HCT116 (cell line): ENCODE measurements at regions not wholly inside any gene's neighbourhood (a gene's known extent, or its start where the extent isn't known, plus 50 kb on each side); places are given as distances from the start of the nearest gene placed in this dataset.

ENCODE experiments used
- ATAC-seq: fragments of 200-7000 bp; cut with Tn5 transposase; 2 replicates; pipeline ENCODE4 v1.9.1; 2020; ENCODE audit warnings: mild to moderate bottlenecking, moderate library complexity
- BruUV-seq: library from RNA; stranded (reverse); fragments of 400-500 nt; replicated peaks from 2 replicates; lab custom pipeline; 2021; lab: Mats Ljungman, UMichigan
- CTCF ChIA-PET: fragments of 300-600 bp; sonication (Branson Sonifier 250); formaldehyde crosslinking; loops from one replicate; lab custom pipeline; 2021; ENCODE audit warnings: antibody characterized with exemption; lab: Charles Lee
- POLR2A ChIA-PET: fragments of 300-600, 350-600 bp; sonication (Branson Sonifier 250); formaldehyde crosslinking; loops from one replicate; lab custom pipeline; 2021; ENCODE audit warnings: antibody characterized with exemption; lab: Charles Lee
- RAD21 ChIA-PET, 2 experiments: fragments of 300-600 bp; sonication (Branson Sonifier 250); formaldehyde crosslinking; loops; one replicate each; lab custom pipeline; 2023; ENCODE audit warnings: low total read pairs in 2 of 2; ENCODE audit not compliant: uncharacterized antibody in 2 of 2, unreplicated experiment in 2 of 2, low non-redundant PET in 1 of 2; lab: Charles Lee
- DNase-seq: peaks from one replicate; pipeline ENCODE4 v3.0.0-alpha.2; 2010; ENCODE audit warnings: low read depth, low spot score
- H2AFZ ChIP-seq: fragments of 200-600 bp; shearing (Covaris generic), sonication (generic); 2 replicates; pipeline ENCODE4 v1.6.1; 2017; ENCODE audit warnings: low read depth, mixed run types, mixed read lengths, antibody characterized with exemption, low read length; ENCODE audit not compliant: poor library complexity, severe bottlenecking
- H3K27ac ChIP-seq: 2 replicates; pipeline ENCODE4 v1.5.1; 2012; ENCODE audit warnings: low read depth, low read length
- H3K27me3 ChIP-seq: fragments of 200-600 bp; sonication (generic); 2 replicates; pipeline ENCODE4 v1.6.1; 2016; ENCODE audit warnings: mixed run types, low read length, mixed read lengths; ENCODE audit not compliant: insufficient read depth
- H3K36me3 ChIP-seq, 2 experiments: fragments of 200-500 bp in 1 of 2; fragments of 200-600 bp in 1 of 2; sonication (Bioruptor generic) in 1 of 2; sonication (generic) in 1 of 2; 2 replicates each; pipeline versions ENCODE4 v1.5.1 to v1.6.1; 2014 to 2016; ENCODE audit warnings: low read length in 2 of 2, inconsistent platforms in 1 of 2, mixed read lengths in 1 of 2, mixed run types in 1 of 2; ENCODE audit not compliant: insufficient read depth in 2 of 2, control insufficient read depth in 1 of 2
- H3K4me1 ChIP-seq, 2 experiments: fragments of 200-600 bp in 1 of 2; sonication (generic) in 1 of 2; 2 replicates each; pipeline versions ENCODE4 v1.5.1 to v1.6.1; 2012 to 2017; ENCODE audit warnings: low read length in 2 of 2, inconsistent platforms in 1 of 2, mild to moderate bottlenecking in 1 of 2, mixed read lengths in 1 of 2, mixed run types in 1 of 2, moderate library complexity in 1 of 2; ENCODE audit not compliant: insufficient read depth in 2 of 2, control insufficient read depth in 1 of 2
- H3K4me2 ChIP-seq: fragments of 200-600 bp; sonication (generic); 2 replicates; pipeline ENCODE4 v1.6.1; 2017; ENCODE audit warnings: mixed run types, low read length, mixed read lengths
- H3K4me3 ChIP-seq, 2 experiments: fragments of 200-600 bp in 1 of 2; sonication (generic) in 1 of 2; replicated peaks in 1 of 2; 2 replicates each; pipeline ENCODE4 v1.5.1; 2011 to 2016; ENCODE audit warnings: low read length in 2 of 2, control low read depth in 1 of 2, low read depth in 1 of 2, mild to moderate bottlenecking in 1 of 2, mixed read lengths in 1 of 2, mixed run types in 1 of 2
- H3K79me2 ChIP-seq: fragments of 200-600 bp; sonication (generic); 2 replicates; pipeline ENCODE4 v1.6.1; 2017; ENCODE audit warnings: mild to moderate bottlenecking, mixed run types, low read length, moderate library complexity, mixed read lengths; ENCODE audit not compliant: insufficient read depth
- H3K9ac ChIP-seq: fragments of 200-600 bp; sonication (generic); 2 replicates; pipeline ENCODE4 v1.6.1; 2016; ENCODE audit warnings: low read length, mixed read lengths
- H3K9me2 ChIP-seq: fragments of 200-600 bp; sonication (generic), shearing (Covaris generic); 2 replicates; pipeline ENCODE4 v1.6.1; 2017; ENCODE audit warnings: mixed run types, mild to moderate bottlenecking, moderate library complexity; ENCODE audit not compliant: insufficient read depth
- H3K9me3 ChIP-seq, 2 experiments: fragments of 200-500 bp in 1 of 2; fragments of 200-600 bp in 1 of 2; sonication (Bioruptor generic) in 1 of 2; sonication (generic) in 1 of 2; 2 replicates each; pipeline ENCODE4 v1.6.1; 2014 to 2017; ENCODE audit warnings: low read length in 2 of 2, mixed read lengths in 2 of 2, inconsistent platforms in 1 of 2, low read depth in 1 of 2, mild to moderate bottlenecking in 1 of 2, mixed run types in 1 of 2, moderate library complexity in 1 of 2; ENCODE audit not compliant: control insufficient read depth in 1 of 2, insufficient read depth in 1 of 2
- H4K20me1 ChIP-seq: fragments of 200-600 bp; sonication (generic), shearing (Covaris generic); 2 replicates; pipeline ENCODE4 v1.6.1; 2017; ENCODE audit warnings: mixed run types, mild to moderate bottlenecking, moderate library complexity; ENCODE audit not compliant: insufficient read depth
- CEBPB ChIP-seq: IDR thresholded peaks from 2 replicates; pipeline ENCODE4 v1.6.1; 2012; ENCODE audit warnings: low read depth
- EGR1 ChIP-seq: IDR thresholded peaks from 2 replicates; pipeline ENCODE4 v1.6.1; 2012; ENCODE audit warnings: low read depth
- EZH2 ChIP-seq: fragments of 200-600 bp; sonication (generic); IDR thresholded peaks from 2 replicates; pipeline ENCODE4 v1.6.1; 2017; ENCODE audit warnings: antibody characterized with exemption, mixed run types
- MAX ChIP-seq: IDR thresholded peaks from 2 replicates; pipeline ENCODE4 v1.6.1; 2012
- POLR2A ChIP-seq: IDR thresholded peaks from 2 replicates; pipeline ENCODE4 v1.7.0; 2011; ENCODE audit warnings: borderline replicate concordance; ENCODE audit not compliant: insufficient read depth, insufficient read length; ENCODE audit errors: extremely low read depth
- POLR2AphosphoS5 ChIP-seq: IDR thresholded peaks from 2 replicates; pipeline ENCODE4 v1.6.1; 2011; ENCODE audit warnings: mild to moderate bottlenecking, low read depth, low read length, moderate library complexity
- RAD21 ChIP-seq: IDR thresholded peaks from 2 replicates; pipeline ENCODE4 v1.6.1; 2012; ENCODE audit warnings: low read depth, mild to moderate bottlenecking
- REST ChIP-seq: IDR thresholded peaks from 2 replicates; pipeline ENCODE4 v1.6.1; 2012; ENCODE audit warnings: low read depth
- SIN3A ChIP-seq: IDR thresholded peaks from 2 replicates; pipeline ENCODE4 v1.6.1; 2012; ENCODE audit warnings: low read depth
- ZNF274 ChIP-seq: fragments of 200-500 bp; sonication (Bioruptor generic); IDR thresholded peaks from 2 replicates; pipeline ENCODE4 v1.6.1; 2014; ENCODE audit warnings: mild to moderate bottlenecking, low read depth, low read length, inconsistent platforms
- intact Hi-C: fragments of 100-400 bp; cut with micrococcal nuclease; formaldehyde crosslinking; loops from 2 replicates; pipeline ENCODE4 v1.10.0; 2022

GRCh38 chr4:155430895-155431795, 54.4 kb upstream of the MAP9 start (continued):
- TF ChIP-seq REST = no peak
- TF ChIP-seq ZNF274 = no peak
- TF ChIP-seq EZH2 = no peak
- no peak for TF ChIP-seq POLR2AphosphoS5
- TF ChIP-seq MAX = no peak
- no peak for TF ChIP-seq CEBPB

- ChIA-PET CTCF (interaction anchor here (1.6 kb wide), 1 partner anchor 355 kb away, joined by 3 read pairs; no protein-coding TSS in a partner anchor), POLR2A (no interaction called here), RAD21 (no interaction called here)
- Histone ChIP-seq H3K9me2 (no peaks in the 10 kb centered on the region), H3K36me3 (no peaks in the 10 kb centered on the region), H3K4me3 (no peak overlapping the region), H2AFZ (no peak overlapping the region), H3K9ac (no peak overlapping the region), H3K79me2 (no peaks in the 10 kb centered on the region), H4K20me1 (no peaks in the 10 kb centered on the region), H3K27me3 (no peaks in the 10 kb centered on the region), H3K9me3 (no peaks in the 10 kb centered on the region), H3K4me1 (peaks cover 0 to 2% of the 10 kb centered on the region in 2 experiments; a peak in 1 of 4 replicates), H3K27ac (no peak overlapping the region), H3K4me2 (no peak overlapping the region)
- intact Hi-C loops = no loop called here
- DNase-seq (no peak), ATAC-seq (no peak)
- TF ChIP-seq POLR2A = no peak
- no peak for TF ChIP-seq POLR2AphosphoS5
- TF ChIP-seq RAD21 = no peak
- no peak for TF ChIP-seq EGR1
- TF ChIP-seq ZNF274 = no peak
- no peak for TF ChIP-seq SIN3A
- no TSS peak for BruUV-seq
Measured at GRCh38 chr4:155428128-155428527, 51.4 kb upstream of the MAP9 start.
